ENCODE measurements at regions not wholly inside any gene's neighbourhood (a gene's known extent, or its start where the extent isn't known, plus 50 kb on each side); places are given as distances from the start of the nearest gene placed in this dataset.

DNA sequence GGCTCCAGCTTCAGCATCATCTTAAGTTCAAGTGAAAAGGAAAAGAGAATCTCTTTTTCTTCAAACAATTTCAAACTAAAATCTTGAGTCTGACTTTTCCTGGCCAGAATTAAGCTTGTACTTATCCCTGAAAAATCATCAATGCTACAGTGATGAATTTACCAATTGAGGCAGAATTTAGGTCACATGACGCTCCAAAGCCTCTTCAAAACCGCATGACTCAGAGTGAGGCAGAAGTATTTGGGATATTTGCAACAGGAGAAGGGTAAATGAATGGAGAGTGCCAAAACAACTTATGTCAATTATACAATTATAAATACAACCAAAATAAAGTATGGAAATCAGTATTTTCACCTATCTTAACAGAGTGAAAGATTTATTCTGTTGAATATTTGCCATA is 515.5 kb downstream of the COL12A1 start:
- no peak for DNase-seq

DNA sequence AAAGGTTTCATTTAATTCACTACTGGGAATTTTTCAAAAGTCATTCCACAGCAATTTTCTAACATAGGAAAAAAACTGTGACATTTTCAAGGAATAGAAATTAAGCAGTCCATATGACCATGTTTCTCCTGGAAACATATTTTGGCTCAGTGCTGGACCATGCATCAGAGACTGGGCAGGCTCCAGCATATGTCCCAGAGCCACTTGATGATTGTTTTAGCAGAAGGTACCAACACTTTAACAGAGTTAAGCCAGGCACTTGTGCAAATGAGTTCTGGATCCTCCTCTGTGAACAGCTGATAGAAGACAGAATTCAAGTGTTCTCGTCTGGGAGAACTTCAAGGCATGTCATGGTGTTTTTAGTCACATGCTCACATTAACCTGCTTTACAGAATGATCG is 516.3 kb downstream of the COL12A1 start:
- DNase-seq: no peak

DNA sequence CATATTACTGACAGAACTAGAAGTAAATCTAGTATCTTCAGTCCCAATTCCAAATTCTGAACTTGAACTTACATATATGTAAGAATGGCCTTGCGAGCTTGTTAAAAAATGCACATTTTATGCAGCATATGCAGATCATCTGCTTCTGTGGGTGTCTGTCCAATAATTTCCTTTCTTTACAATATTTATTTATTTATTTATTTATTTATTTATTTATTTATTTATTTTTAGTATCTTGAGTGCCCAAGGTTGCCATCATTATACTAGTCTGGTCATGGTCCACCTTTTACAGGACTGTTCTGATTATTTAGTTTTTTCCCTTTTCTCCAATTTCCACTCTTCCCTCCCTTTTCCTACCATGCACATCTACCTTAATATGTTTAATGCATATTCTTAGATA is 528.4 kb downstream of the COL12A1 start:
- no peak for DNase-seq

DNA sequence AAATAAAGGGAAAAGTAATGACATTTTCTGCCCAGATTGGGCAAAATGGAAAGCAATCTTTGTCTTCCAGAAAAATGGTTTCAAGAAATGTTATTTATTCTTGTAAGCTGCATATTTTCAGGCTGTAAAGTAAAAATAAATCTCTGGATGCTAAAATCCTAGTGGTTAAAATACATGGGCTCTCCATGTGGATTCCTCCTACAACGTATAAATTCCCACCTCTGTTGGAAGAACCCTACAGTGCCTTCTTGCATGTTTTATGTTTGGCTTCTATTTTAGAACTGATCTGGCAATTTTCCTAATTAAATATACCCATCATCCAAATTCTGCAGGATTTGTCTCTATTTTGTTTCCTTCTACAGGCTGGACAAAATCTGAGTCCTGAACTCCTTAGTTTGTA is 528.9 kb downstream of the COL12A1 start:
- no peak for DNase-seq

DNA sequence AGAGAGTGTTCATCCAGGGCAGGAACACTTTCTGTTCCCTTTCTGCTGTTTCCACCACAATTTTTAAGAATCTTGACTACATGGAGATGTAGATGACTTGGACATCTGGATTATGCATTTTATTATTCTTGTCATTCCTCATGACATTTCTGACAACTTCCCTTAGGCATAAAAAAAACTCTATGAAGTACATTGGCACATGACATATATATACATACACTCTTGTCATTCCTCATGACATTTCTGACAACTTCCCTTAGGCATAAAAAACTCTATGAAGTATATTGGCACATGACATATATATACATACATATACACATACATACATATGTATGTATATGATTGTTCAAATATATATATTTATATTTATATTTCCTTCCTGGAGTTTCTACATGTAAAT is 531.5 kb downstream of the COL12A1 start:
- DNase-seq: no peak

DNA sequence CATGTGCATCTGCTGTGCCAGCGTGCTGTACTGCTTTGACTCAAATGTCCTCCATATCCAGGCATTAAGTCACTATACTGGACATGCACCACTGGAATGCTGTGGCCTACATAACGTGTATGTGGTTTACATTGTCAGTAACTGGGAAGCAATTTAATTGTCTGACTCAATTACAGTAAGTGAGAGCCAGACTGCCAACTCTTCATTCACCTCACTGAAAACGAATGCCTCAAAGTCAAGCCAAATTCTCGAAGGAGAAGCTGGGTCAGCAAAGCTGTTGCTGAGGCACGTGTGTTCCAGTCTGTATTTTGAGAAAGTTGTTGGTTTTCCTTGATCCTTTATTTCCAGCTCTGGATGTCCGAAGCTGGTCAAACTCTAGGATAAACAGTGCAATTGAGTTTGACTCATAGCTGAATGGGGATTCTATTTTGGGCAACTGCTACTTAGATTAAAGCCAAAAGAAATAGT is 534.3 kb downstream of the COL12A1 start:
- DNase-seq: no peak

DNA sequence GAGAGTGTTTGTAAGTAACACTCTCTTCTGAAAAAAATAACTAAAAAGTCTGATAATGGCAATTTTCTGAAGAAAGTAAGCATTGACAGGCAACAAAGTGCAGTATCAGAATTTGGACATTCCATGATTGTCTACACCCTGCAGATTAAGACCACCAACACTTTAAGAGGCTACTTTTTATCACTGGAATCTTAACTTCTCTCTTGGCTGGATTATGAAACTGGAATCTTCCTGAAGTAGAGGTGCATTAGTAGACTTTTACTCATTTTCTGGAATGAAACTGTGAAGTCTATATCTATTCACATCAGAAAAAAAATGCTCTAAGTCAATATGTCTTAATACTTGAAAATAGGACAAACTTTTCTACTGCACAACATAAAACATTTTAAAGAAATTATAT is 547.5 kb downstream of the COL12A1 start:
- DNase-seq: no peak

DNA sequence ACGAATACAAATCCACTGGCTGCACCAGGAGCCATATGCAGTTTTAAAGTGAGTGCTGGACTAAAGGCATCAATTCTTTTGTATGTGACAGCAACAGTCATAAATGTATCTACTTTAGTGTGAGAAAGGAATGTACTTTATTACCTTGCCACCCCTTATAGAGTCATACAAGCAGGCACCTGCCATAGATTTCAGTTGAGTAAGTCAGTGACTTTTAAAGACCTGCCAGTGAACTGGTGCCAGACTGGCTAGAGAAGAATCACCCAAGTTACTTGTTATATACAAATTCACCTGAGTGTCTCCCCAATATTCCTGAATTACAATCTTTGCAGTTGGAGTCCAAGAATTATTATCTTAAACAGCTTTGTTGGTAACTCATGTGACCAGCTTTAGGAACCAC is 547.9 kb downstream of the COL12A1 start:
- DNase-seq: no peak

DNA sequence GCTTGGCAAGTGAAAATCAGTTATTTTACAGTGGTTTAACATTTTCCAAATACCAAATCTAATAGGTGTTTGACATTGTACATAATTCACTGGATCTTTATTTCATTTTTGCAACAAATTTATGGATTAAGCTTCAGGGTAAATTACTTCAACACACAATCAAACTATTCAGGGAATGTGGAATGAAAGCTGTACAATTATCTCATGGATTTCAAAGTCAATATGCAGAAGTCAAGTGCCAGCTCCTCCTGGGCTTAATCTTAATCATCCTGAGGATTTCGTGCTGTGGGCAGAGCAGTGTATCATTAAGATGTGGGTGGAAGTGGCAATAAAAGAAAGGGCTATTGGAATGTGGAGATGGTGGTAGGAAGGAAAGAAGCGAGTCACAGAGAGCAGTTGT is 548.8 kb downstream of the COL12A1 start:
- no peak for DNase-seq

DNA sequence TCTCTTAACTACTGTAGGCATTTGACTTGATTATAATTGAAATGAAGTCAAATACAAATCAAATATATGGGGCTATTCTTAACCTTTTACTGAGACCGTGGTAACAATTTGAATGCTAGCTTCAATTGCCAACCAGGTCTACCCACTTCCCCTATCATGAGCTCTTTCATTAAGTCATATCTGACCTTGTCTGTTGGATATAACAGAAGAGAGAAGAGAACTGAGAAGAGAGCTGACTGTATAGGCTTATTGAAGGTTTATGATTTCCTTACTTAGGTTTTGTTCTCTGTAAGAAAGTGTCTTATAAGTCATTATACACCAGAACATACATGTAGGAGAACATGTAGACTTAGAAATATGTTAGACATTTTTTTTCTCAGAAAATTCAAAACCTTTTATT is 549.4 kb downstream of the COL12A1 start:
- no peak for DNase-seq

DNA sequence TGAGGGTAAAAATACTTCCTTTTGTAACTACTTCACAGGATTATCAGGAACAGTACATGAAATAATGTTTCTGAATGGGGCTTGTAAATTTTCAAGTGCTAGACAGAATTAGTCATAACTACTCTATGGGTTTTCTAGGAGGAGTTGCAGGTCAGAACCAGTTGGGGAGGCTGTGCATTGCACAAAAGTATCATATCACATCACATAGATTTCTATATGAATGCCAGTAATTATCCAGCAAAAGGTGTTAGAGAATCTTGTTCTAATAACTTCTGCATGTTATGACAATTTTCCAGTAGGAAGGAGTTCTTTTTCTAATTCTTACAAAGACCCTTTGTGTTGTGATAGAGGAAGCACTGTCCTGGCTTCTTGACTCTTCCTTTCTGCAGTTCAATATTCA is 551.6 kb downstream of the COL12A1 start:
- no peak for DNase-seq

DNA sequence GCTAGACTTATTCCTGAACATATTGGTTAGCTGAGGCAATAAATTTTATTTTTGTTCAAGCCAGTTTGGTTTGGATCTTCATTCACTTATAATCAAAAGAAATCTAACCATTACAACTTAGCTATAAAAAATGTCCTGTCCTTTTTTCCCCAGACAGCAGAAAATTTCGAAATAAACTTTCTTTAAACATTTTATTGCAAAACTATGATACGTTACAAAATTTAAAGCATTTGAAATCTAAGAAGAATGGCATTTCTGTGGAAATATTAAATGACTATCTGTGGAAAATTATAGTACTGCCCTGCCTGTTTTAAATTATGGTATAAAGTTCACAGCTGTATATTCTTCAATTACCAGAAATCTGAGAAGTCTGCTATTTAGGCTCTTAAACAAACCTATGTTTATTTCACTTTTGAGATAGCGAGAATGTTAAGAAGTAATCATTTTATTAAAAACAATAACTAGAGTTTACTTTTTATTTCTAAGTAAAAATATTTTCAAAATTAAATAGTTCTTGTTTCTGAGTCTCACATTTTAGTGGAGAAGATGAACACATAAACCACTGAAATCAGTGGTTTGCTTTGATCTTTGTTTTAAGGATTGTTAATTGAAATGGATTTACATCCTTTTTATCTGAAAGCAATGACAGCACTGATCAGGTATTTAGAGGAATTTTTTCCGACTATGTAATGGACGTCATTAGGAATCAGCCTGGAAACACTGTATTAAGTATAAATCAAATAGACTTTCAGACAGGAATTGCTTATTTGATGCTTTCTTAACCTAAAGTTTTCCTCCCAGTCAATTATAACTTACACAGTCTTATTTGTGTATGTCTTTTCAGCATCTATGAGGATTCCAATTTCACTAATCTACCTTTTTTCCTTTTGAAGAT is 553.7 kb downstream of the COL12A1 start:
- DNase-seq: no peak

DNA sequence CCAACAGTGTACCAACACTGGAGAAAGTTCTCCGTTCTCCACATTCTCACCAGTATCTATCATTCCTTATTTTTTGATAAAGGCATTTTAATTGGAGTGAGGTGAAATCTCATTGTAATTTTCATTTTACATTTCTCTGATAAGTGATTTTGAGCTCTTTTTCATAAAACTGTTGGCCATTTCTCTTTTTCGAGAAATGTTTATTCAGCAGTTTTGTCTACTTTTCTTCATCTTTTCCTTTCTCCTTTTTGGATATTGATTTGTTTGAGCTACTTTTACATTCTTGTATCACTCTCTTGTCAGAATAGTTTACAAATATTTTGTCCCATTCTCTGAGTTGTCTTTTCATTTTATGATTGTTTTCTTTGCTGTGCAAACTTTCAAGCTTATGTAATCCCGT is 555.2 kb downstream of the COL12A1 start:
- DNase-seq: no peak

DNA sequence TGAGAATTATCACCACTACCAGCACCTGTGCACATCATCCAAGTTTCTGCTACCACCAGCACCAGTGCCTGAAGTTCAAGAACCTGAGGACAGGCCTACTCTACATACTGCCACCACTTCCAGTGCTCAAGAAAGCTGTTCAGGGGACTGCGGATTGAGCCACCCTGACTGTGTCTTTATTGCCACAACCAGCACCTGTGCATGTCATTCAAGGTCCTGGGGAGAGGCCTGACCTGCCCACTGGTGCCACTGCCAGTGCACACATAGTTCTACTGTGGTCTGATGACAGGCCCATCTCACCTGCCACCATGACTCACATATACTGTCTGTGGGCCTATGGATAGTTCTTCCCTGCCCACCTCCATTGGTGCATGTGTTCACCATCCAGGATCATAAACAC is 559.4 kb downstream of the COL12A1 start:
- no peak for DNase-seq

DNA sequence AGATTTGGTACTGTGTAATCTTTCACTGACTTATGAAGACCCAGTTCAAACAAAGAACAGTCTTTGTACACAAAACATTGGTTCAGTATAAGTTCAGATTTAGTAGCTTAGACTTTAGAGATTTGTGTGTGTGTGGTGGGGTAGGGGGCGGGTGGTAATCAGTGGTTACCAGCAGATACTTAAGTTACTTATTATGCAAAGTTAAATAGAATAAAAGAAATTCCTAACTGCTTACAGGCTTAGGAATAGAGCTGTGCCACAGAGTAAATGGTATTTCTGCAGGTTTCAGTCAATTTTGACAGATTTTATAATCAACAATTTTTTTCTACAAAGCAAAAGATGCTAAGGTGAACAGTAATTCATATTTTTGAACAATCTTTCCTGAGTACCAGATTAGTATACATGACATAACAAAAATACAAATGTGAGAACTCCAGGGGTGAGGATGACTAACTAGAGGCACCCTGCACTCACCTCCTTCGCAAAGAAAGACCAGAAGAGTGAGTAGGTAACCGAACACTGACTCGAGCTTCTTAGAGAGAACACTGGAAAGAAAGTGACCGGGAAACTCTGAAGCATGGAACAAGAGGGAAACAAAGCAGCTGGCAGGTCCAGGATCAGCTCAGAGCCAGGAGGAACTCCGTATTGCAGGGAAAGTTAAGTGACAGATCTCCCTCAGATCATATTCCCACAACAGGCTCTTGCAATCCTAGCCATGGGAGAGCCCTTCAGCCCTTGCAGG is 560.6 kb downstream of the COL12A1 start:
- DNase-seq: no peak

DNA sequence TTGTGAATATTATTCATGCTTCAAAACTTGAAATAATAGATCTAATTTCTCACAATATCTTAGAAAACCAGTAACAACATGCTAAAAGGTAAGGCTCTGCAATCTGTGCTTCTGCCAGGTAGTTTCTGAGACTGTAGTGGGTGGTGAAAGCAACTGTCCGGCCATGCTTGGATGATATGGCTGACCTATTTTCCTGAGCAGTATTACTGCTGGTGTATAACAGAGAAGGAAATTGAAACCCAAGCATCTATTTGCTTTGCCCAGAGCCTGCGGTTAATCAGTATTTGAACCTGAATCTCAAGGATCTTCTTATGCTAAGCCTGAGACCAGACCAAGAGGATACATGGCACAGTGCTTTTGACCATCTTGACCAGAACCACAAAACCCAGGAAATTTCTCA is 563.8 kb downstream of the COL12A1 start:
- DNase-seq: no peak

DNA sequence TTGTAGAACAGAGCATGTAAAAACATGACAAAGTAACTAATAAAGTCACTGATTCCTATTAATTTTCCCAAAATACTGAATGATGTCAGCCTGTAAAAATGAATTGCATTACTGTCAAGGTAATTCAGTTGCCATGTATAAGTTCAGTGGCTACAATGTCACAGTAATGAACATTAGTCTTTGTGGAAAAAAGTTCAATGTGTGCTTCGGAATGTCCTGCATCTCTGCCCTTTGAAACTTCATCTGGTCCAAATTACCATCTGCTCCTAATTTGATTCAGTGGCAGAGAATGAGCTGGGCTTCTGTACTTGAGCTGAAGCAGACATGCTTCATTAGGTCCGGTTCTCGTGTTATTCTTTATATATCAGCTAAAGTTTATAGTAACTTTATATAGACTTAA is 567.4 kb downstream of the COL12A1 start:
- no peak for DNase-seq

DNA sequence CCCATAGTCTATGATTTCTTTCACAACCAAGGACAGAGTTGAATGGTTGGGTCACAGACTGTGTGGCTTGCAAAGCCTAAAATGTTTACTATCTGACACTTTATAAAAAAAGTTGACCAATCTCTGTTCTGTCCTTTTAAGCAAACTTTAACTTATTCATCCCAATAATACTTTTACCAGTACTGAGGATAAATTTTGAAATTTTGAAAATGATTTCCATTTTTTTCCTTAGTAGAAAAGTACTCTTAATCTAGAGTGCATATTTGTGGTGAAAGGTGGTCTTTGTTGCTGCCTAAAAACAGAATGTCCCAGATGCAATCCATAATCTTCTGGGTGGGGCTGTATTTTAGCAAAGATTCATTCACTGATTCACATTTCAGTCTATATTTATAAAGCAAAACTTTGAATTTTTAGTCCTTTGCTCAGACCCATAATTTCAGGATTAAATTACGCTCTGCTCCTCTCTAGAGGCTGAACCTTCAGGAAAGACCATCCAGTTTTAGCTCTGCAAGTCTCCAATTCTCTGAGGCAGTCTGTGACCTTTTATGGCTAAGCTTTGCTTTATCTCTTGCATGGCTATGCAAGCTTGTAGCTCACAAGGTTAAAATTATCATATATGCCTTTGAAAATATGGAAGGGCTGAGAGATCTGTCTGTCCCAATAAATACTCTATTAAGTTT is 573.5 kb downstream of the COL12A1 start:
- no peak for DNase-seq

DNA sequence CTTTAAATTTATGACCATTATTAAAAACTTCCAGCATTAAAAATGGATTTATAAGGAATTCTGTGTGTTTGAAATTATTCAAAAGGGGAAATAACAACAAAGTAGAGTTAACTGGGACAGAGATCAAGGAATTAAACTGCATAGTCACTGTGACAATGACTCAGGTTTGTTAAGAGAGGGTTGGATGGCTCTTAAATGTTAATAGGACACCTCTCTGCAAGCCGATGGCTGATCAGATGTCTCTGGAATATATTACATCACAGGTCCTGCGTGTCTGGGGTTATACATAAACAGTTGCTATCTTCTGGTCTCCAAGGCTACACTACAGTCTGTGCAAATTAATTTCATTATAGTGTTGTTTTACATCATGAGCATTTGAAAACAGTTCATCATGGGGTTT is 574.3 kb downstream of the COL12A1 start:
- DNase-seq: no peak

DNA sequence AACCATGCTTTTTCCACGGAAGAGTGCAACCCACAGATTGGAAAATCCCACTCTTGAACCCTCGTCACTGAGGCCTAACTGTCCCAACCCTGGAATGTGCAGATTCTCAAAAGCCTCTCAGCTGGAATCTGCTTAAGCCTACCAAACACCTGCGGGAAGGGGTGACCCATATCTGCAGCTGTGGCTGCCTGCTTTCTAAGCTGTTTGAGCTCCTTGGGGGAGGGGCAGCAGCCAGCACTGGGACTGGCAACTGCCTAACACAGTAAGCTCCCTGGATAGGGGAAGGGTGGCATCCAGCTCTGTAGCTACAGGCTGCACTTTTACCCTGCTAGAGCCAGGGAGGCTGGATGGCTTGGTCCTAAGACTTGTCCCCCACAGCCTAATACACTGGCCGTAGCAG is 579.6 kb downstream of the COL12A1 start:
- DNase-seq: no peak

DNA sequence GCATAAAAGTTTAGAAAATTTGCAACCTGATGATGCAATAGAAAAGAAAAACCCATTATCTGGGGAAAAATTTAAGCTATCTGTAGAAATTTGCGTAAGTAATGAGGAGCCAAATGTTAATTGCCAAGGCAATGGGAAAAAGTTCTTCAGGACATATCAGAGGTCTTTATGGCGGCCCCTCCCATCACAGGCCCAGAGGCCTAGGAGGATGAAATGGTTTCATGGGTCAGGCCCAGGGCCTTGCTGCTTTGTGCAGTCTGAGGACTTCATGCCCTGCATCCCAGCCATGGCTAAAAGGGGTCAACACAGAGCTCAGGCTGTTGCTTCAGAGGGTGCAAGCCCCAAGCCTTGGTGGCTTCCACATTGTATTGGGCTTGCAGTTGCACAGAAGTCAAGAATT is 582.8 kb downstream of the COL12A1 start:
- DNase-seq: no peak

DNA sequence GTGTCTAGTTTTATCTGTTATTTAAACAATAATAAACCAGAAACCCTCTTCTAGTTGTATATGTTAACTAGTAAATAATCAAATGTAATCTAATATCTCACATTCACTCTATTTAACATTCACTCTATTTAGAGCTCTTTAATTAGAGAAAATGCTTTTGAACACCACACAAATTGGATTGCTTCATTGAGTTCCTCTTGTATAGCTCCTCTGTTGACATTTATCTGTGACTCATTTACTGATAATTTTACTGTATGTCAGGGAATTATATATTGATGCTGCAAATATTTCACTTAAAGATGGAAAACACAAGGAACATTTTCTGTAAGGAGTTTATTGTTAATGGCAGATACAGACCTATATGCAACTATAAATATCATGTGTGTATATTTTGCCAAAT is 594.6 kb downstream of the COL12A1 start:
- DNase-seq: no peak

DNA sequence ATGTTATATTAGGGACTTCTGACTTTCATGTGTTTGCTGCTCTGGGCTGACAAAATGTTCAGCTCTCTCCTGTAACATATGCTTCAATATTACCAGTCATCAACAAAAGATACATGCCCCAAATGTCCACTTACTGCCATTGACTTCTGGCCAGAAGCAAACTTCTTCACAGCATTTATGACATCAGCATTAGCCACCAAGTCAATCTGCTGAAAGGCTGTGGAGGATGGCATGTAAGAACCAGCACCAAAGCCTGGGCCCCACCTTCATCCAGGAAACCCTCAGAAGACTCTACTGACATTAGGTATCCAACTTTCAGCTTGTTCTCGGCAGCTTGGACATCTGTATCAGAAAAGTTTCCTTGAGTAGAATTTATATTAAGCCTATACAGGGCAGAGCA is 595.5 kb downstream of the COL12A1 start:
- DNase-seq: no peak

DNA sequence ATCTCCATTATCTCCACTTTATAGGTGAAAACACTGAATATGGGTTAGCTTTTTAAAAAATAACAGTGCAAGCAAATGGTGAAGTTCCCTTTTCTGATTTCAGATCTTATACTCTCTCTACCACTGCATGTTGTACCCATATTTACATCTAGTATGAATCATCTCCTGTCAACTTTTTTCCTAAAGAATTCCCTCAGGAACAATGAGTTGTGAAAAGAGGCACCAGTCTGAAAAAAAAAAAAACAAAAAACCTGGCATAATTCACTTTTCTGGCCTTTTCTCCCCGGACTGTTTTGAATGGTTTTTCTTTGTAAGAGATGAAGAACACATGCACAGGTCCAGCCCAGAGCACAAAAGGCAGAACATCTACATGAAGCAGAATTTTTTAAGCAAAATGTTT is 596.0 kb downstream of the COL12A1 start:
- DNase-seq: no peak
